K562 (cell line): ENCODE measurements at regions not wholly inside any gene's neighbourhood (a gene's known extent, or its start where the extent isn't known, plus 50 kb on each side); places are given as distances from the start of the nearest gene placed in this dataset.

ENCODE experiments used
- CEBPG ChIP-seq, 3 experiments: fragments of 200-800 bp in 1 of 3; sonication (Bioruptor generic) in 1 of 3; sonication (generic) in 1 of 3; formaldehyde crosslinking in 1 of 3; IDR thresholded peaks in 2 of 3; conservative IDR thresholded peaks in 1 of 3; 2 replicates each; pipeline versions ENCODE4 v1.6.1 to v1.8.0; 2016 to 2022; ENCODE audit warnings: missing compliant biosample characterization in 2 of 3, missing genetic modification characterization in 2 of 3, mild to moderate bottlenecking in 1 of 3, missing genetic modification reagents in 1 of 3
- CREM ChIP-seq: IDR thresholded peaks from 2 replicates; pipeline ENCODE4 v1.6.1; 2014; ENCODE audit warnings: antibody characterized with exemption, low read depth
- CTCFL ChIP-seq: IDR thresholded peaks from 2 replicates; pipeline ENCODE4 v1.6.1; 2011; ENCODE audit warnings: borderline replicate concordance, low read depth, mild to moderate bottlenecking, moderate library complexity, low read length; ENCODE audit not compliant: insufficient read depth, poor library complexity, severe bottlenecking
- ESRRA ChIP-seq: fragments of 450-650 bp; IDR thresholded peaks from 2 replicates; pipeline ENCODE4 v1.6.1; 2014; ENCODE audit warnings: low read depth, mild to moderate bottlenecking, moderate library complexity, borderline replicate concordance
- GABPA ChIP-seq: fragments of 200-800 bp; sonication (Bioruptor generic); conservative IDR thresholded peaks from 2 replicates; pipeline ENCODE4 v1.6.1; 2016; ENCODE audit warnings: low read depth, missing genetic modification characterization, missing compliant biosample characterization
- GABPB1 ChIP-seq: sonication (generic); formaldehyde crosslinking; IDR thresholded peaks from 2 replicates; pipeline ENCODE4 v1.8.0; 2022; ENCODE audit warnings: mild to moderate bottlenecking, missing genetic modification reagents
- NR2C2 ChIP-seq, 2 experiments: fragments of 200-800 bp in 1 of 2; sonication (Bioruptor generic) in 1 of 2; sonication (generic) in 1 of 2; formaldehyde crosslinking in 1 of 2; IDR thresholded peaks; 2 replicates each; pipeline versions ENCODE4 v1.6.1 to v1.8.0; 2016 to 2022; ENCODE audit warnings: mild to moderate bottlenecking in 1 of 2, missing compliant biosample characterization in 1 of 2, missing genetic modification characterization in 1 of 2, missing genetic modification reagents in 1 of 2
- PHTF2 ChIP-seq: fragments of 250-450 bp; sonication (Bioruptor Pico); IDR thresholded peaks from 2 replicates; pipeline ENCODE4 v1.5.0; 2021; ENCODE audit warnings: mild to moderate bottlenecking
- SIX5 ChIP-seq, 2 experiments: IDR thresholded peaks; 2 replicates each; pipeline ENCODE4 v1.6.1; 2011; ENCODE audit warnings: low read length in 2 of 2, borderline replicate concordance in 1 of 2, low read depth in 1 of 2, mild to moderate bottlenecking in 1 of 2, moderate library complexity in 1 of 2; ENCODE audit not compliant: insufficient read depth in 1 of 2
- TCF7 ChIP-seq: sonication (generic); IDR thresholded peaks from 2 replicates; pipeline ENCODE4 v1.6.1; 2016; ENCODE audit warnings: antibody characterized with exemption, borderline replicate concordance
- ZBTB40 ChIP-seq, 2 experiments: fragments of 450-650 bp in 1 of 2; sonication (generic) in 1 of 2; formaldehyde crosslinking in 1 of 2; IDR thresholded peaks; 2 replicates each; pipeline versions ENCODE4 v1.7.1 to v1.9.0; 2016 to 2022; ENCODE audit warnings: inconsistent platforms in 1 of 2, mild to moderate bottlenecking in 1 of 2, missing genetic modification reagents in 1 of 2
- ZNF143 ChIP-seq: sonication (generic); formaldehyde crosslinking; IDR thresholded peaks from 2 replicates; pipeline ENCODE4 v1.9.0; 2022; ENCODE audit warnings: mild to moderate bottlenecking, missing genetic modification reagents

GRCh38 chr14:89011355-89012281, 187.2 kb downstream of the TTC8 start (continued):
- peak; percentile 88 for TF ChIP-seq GABPA (tag)
- no peak for TF ChIP-seq CEBPG (CRISPR knock-in tag; IDR thresholded peaks at IDR 0.05)
- peak; percentile 47 to 88 for TF ChIP-seq CEBPG (tag; conservative IDR thresholded peaks at IDR 0.05 in 1 of 2, IDR thresholded peaks at IDR 0.05 in 1 of 2)
- peak; percentile 73 for TF ChIP-seq ZBTB40 (IDR thresholded peaks at IDR 0.05)
- TF ChIP-seq ZBTB40 (CRISPR knock-in tag; IDR thresholded peaks at IDR 0.05) = no peak
- TF ChIP-seq CTCFL = no peak
- no peak for TF ChIP-seq NR2C2 (CRISPR knock-in tag; IDR thresholded peaks at IDR 0.05)
- TF ChIP-seq NR2C2 (tag; IDR thresholded peaks at IDR 0.05) = peak; percentile 61
- TF ChIP-seq CREM = 0 out of 2 replicates have a peak, but pooled peaks have one; percentile 14
- no peak for TF ChIP-seq TCF7
- TF ChIP-seq SIX5 (IDR thresholded peaks at IDR 0.05; ENCODE audit: borderline replicate concordance in 1 of 2, insufficient read depth in 1 of 2, low read depth in 1 of 2, low read length in 2 of 2) = peak; percentile 28 to 53; a peak in 2 of 4 replicates
- peak; percentile 50; the same call in 1 of the 2 replicates for TF ChIP-seq ESRRA
- 0 out of 2 replicates have a peak, but pooled peaks have one; percentile 29 for TF ChIP-seq ZNF143
- no peak for TF ChIP-seq PHTF2 (CRISPR knock-in tag)
- TF ChIP-seq GABPB1 (CRISPR knock-in tag) = peak; percentile 54; the same call in 1 of the 2 replicates
